ENCODE measurements at regions not wholly inside any gene's neighbourhood (a gene's known extent, or its start where the extent isn't known, plus 50 kb on each side); places are given as distances from the start of the nearest gene placed in this dataset.

- DNase-seq (ENCODE audit: low spot score), result peak; percentile 77
Observed at GRCh38 chr1:201709564-201710295, 119.2 kb upstream of the IPO9 start.

- no peak for DNase-seq (ENCODE audit: low spot score)
Observed at GRCh38 chr1:201710632-201711597, 118.0 kb upstream of the IPO9 start.

GRCh38 chr1:201711811-201712210 is 117.1 kb upstream of the IPO9 start:
- DNase-seq (ENCODE audit: low spot score), result no peak

- DNase-seq (ENCODE audit: low spot score), result no peak
Observed at GRCh38 chr1:201712387-201713085, 116.4 kb upstream of the IPO9 start.

- peak; percentile 91 for DNase-seq (ENCODE audit: low spot score)
Observed at GRCh38 chr1:201713086-201713810, 115.7 kb upstream of the IPO9 start.

- peak; percentile 95 for DNase-seq (ENCODE audit: low spot score)
Observed at GRCh38 chr1:201714542-201715329, 114.2 kb upstream of the IPO9 start.

GRCh38 chr1:201715351-201715750 is 113.6 kb upstream of the IPO9 start:
- no peak for DNase-seq (ENCODE audit: low spot score)

- no peak for DNase-seq (ENCODE audit: low spot score)
Observed at GRCh38 chr1:201715801-201716741, 112.9 kb upstream of the IPO9 start.

- no peak for DNase-seq (ENCODE audit: low spot score)
Observed at GRCh38 chr1:201716742-201717135, 112.2 kb upstream of the IPO9 start.

GRCh38 chr1:201717286-201717685 is 111.7 kb upstream of the IPO9 start:
- no peak for DNase-seq (ENCODE audit: low spot score)

- no peak for DNase-seq (ENCODE audit: low spot score)
Observed at GRCh38 chr1:201718346-201719202, 110.4 kb upstream of the IPO9 start.

GRCh38 chr1:201719812-201720521 is 109.0 kb upstream of the IPO9 start:
- peak; percentile 65 for DNase-seq (ENCODE audit: low spot score)

- no peak for DNase-seq (ENCODE audit: low spot score)
Observed at GRCh38 chr1:201720522-201720844, 108.5 kb upstream of the IPO9 start.

GRCh38 chr1:201721082-201722049 is 107.6 kb upstream of the IPO9 start:
- DNase-seq (ENCODE audit: low spot score), result peak; percentile 72

GRCh38 chr1:201724039-201724765 is 104.8 kb upstream of the IPO9 start:
- DNase-seq (ENCODE audit: low spot score), result no peak

GRCh38 chr1:201724766-201725118 is 104.2 kb upstream of the IPO9 start:
- no peak for DNase-seq (ENCODE audit: low spot score)

- no peak for DNase-seq (ENCODE audit: low spot score)
Observed at GRCh38 chr1:201726700-201727099, 102.3 kb upstream of the IPO9 start.
